Psoas muscle (tissue), 7 donors: ENCODE measurements at regions not wholly inside any gene's neighbourhood (a gene's known extent, or its start where the extent isn't known, plus 50 kb on each side); places are given as distances from the start of the nearest gene placed in this dataset.
A peak's percentile ranks its signal among the peaks of the same experiment; 100 is the strongest.

Source experiments
- ATAC-seq, 4 donors: fragments of 200-7000 bp; cut with Tn5 transposase; one replicate each; pipeline ENCODE4 v1.9.1; 2020; ENCODE audit warnings: moderate library complexity in 3 of 4, mild to moderate bottlenecking in 2 of 4
- DNase-seq, 2 donors: peaks; one replicate each; pipeline ENCODE4 v3.0.0-alpha.2; 2020
- H3K27ac ChIP-seq: fragments of 200-600 bp; one replicate; pipeline ENCODE4 v1.8.0; 2022
- H3K27me3 ChIP-seq, 3 donors: fragments of 200-600 bp in 1 of 3; one replicate each; pipeline versions ENCODE4 v1.6.1 to v1.8.0; 2013 to 2022; ENCODE audit warnings: low read length in 2 of 3, mild to moderate bottlenecking in 2 of 3, moderate library complexity in 1 of 3; ENCODE audit not compliant: insufficient read depth in 3 of 3
- H3K36me3 ChIP-seq, 2 donors: fragments of 200-600 bp in 1 of 2; one replicate each; pipeline versions ENCODE4 v1.6.1 to v1.8.0; 2013 to 2022; ENCODE audit warnings: low read depth in 1 of 2, mild to moderate bottlenecking in 1 of 2, moderate library complexity in 1 of 2; ENCODE audit not compliant: insufficient read depth in 1 of 2
- H3K4me1 ChIP-seq: fragments of 200-600 bp; one replicate; pipeline ENCODE4 v1.8.0; 2022
- H3K4me3 ChIP-seq: fragments of 200-600 bp; one replicate; pipeline ENCODE4 v1.8.0; 2022; ENCODE audit warnings: mild to moderate bottlenecking
- H3K9me3 ChIP-seq: fragments of 200-600 bp; one replicate; pipeline ENCODE4 v1.8.0; 2022
- WGBS, 3 donors: extraction: QIAGEN DNeasy Blood & Tissue Kit; methylation state at CpG; one replicate each; pipeline versions ENCODE4 v1.1.6 to v1.1.7; 2013; 5-methylcytosine and 5-hydroxymethylcytosine counted together
- intact Hi-C, 2 donors: fragments of 100-400 bp; cut with DNase I; formaldehyde crosslinking; loops; one replicate each; pipeline versions ENCODE4 v1.11.0 to v1.14.2; 2022
- TF ChIP-seq, protein P1 (sequence below): fragments of 200-600 bp; IDR thresholded peaks from one replicate; pipeline ENCODE4 v1.8.0; 2022; ENCODE audit warnings: antibody characterized with exemption
- donor health status: healthy with polysubstance abuse.
- donor health status: DM: no; HTN: no; CAD: no; lungs with moderate emphysema.
- donor health status: Bipolar disorder and iron deficiency.
- donor health status: healthy.
- donor health status: DM: yes; HTN: yes; CAD: no.
- donor health status: DM: no; HTN: no; CAD: no.
- donor health status: DM: yes; HTN: yes; CAD: no.

DNA sequence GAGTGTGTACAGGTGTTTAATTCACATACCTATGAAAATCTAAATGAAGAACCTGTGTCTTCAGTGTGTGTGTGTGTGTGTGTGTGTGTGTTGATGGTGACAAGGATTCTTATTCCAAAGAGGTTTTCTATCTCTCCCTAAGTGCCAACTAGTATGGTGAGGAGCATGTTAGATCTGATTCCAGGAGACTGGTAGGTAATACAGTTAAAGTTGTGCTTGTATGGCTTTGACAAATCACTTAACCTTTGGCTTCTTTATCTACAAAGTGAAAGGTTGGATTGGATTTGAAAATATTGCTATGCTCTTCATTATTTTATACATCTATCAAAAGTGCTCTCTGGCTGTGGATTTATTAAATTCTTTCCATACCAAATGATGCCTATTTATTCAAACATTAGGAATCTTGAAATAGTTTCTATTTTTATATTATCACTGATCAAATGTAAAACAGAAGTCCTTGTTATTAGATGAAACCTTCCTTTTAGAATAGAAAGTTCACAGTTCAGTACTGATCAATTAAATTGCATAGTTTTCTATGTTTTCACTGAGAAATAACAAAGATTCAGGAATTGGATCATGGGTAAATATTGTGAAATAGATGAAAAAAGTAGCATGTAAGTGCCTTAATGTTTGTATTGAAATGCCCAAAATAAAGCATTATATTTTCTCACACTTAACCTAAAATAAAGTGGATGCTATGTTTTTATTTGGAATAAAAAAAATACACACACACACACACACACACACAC is 84.4 kb upstream of the MLIP start:
- DNase-seq (no peak), ATAC-seq (no peak)
- H3K36me3 ChIP-seq = no peaks in the 10 kb centered on the region
- H3K4me1 ChIP-seq = peaks cover 68% of the 10 kb centered on the region
- peak overlapping the region; percentile 3 for H3K27ac ChIP-seq
- TF ChIP-seq, protein P1, sequence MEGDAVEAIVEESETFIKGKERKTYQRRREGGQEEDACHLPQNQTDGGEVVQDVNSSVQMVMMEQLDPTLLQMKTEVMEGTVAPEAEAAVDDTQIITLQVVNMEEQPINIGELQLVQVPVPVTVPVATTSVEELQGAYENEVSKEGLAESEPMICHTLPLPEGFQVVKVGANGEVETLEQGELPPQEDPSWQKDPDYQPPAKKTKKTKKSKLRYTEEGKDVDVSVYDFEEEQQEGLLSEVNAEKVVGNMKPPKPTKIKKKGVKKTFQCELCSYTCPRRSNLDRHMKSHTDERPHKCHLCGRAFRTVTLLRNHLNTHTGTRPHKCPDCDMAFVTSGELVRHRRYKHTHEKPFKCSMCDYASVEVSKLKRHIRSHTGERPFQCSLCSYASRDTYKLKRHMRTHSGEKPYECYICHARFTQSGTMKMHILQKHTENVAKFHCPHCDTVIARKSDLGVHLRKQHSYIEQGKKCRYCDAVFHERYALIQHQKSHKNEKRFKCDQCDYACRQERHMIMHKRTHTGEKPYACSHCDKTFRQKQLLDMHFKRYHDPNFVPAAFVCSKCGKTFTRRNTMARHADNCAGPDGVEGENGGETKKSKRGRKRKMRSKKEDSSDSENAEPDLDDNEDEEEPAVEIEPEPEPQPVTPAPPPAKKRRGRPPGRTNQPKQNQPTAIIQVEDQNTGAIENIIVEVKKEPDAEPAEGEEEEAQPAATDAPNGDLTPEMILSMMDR = no peak
- no peak overlapping the region for H3K4me3 ChIP-seq
- no peaks in the 10 kb centered on the region for H3K27me3 ChIP-seq
- intact Hi-C loops = no loop called here
- H3K9me3 ChIP-seq = no peaks in the 10 kb centered on the region

DNA sequence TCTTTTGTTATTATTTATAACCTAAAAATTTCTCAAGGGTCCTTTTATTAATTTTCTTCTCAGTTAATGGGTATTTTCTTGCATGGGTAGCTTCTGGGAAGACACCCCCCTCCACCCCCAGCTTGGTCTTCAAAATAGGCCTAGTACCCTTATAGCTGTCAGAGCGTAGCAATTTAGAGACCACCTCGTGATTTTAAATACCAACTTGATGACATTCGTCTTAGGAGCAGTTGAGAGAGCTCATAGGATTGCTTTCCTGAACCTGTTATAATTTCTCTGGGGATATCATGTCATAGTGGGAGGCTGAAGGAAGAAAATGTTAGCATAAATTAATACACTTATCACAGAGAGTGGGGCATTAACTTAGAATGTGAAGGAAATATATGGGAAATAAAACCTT is 83.1 kb upstream of the MLIP start:
- ATAC-seq = no peak

DNA sequence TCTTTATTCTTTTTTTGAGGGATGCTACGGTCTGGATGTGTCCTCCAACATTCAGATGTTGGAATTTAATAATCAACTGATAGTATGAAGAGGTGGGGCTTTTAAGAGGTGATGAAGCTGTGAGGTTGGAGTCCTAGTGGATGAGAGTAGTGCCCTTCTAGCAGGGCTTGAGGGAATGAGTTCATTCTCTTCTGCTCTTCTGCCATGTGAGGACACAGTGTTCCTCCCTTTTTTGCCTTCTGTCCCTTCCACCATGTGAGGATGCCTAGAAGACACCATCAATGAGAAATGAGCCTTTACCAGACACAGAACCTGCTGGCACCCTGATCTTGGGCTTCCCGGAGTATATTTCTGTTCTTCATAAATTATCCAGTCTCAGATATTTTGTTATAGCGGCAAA is 82.1 kb upstream of the MLIP start:
- H3K36me3 ChIP-seq = no peaks in the 10 kb centered on the region
- TF ChIP-seq, protein P1 = no peak
- no peak overlapping the region for H3K4me3 ChIP-seq
- peak overlapping the region; percentile 46 for H3K27ac ChIP-seq
- intact Hi-C loops = no loop called here
- ATAC-seq (peak in 2 of 4 donors; percentile 49 to 52), DNase-seq (no peak)
- H3K4me1 ChIP-seq = peaks cover 68% of the 10 kb centered on the region
- no peaks in the 10 kb centered on the region for H3K9me3 ChIP-seq
- WGBS, 3 donors = 66 to 86% (median 82%) methylated on average over 3 of the region's 3 CpGs
- no peaks in the 10 kb centered on the region for H3K27me3 ChIP-seq

More for the DNA sequence above, 83.1 kb upstream of the MLIP start:
- Histone ChIP-seq H3K4me3 (peak overlapping the region; percentile 34), H3K27ac (peak overlapping the region; percentile 46), H3K27me3 (no peaks in the 10 kb centered on the region), H3K9me3 (no peaks in the 10 kb centered on the region), H3K36me3 (no peaks in the 10 kb centered on the region), H3K4me1 (peaks cover 74% of the 10 kb centered on the region)
- 35 to 46% (median 39%) methylated on average over 3 of the region's 3 CpGs for WGBS, 3 donors
- no peak for DNase-seq
- intact Hi-C loops = no loop called here
- TF ChIP-seq, protein P1 = no peak

DNA sequence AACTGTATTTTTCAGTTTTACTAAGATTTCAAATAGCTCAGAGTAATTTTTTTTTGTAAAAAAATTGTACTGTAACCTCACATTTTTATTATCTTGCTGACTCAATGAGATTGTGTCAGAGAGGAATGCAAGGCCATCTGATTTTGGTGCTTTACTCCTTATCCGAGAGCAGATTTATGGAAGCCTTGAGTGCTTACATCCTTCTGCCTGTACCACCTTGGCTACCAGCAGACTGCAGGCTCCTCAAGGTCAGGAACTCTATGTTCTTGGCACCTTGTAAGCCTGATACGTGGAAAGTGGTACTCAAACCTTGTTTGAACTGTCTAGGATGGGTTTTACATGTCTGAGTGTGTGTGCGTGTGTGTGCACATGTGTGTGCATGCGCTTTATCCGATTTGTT is 80.1 kb upstream of the MLIP start:
- H3K27ac ChIP-seq = no peak overlapping the region
- DNase-seq (no peak), ATAC-seq (peak; percentile 38 to 86 (median 77))
- TF ChIP-seq, protein P1 = no peak
- H3K36me3 ChIP-seq = no peaks in the 10 kb centered on the region
- no peak overlapping the region for H3K4me3 ChIP-seq
- peaks cover 68% of the 10 kb centered on the region for H3K4me1 ChIP-seq
- H3K9me3 ChIP-seq = no peaks in the 10 kb centered on the region
- WGBS, 3 donors = 42 to 69% (median 51%) methylated on average over 5 of the region's 5 CpGs
- intact Hi-C loops = no loop called here
- no peaks in the 10 kb centered on the region for H3K27me3 ChIP-seq

DNA sequence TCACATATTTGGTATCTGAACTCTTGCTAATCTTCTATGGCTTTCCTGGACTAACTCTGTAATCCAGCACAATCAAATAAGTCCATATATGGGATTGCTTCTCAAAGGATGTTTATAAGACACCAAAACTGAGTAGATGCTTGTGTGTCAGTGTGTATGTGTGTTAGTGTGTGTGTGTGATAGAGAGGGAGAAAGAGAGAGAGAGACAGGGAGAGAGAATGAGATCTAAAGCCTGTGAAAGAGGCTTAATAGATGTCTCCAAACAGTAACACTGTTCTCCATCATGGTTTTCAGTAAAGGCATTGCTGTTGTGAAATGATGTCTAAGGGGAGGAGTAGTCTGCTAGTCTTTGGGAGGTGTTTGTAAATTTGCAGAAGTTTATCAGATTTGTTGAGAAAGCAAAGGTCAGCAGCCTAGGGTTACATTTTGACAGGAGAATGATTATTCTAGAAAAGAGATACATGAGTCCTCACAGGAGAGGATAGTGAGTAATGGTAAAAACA is 73.9 kb upstream of the MLIP start:
- TF ChIP-seq, protein P1 = no peak
- Histone ChIP-seq H3K27ac (peak overlapping the region; percentile 10), H3K27me3 (no peaks in the 10 kb centered on the region), H3K4me1 (peaks cover 55% of the 10 kb centered on the region), H3K36me3 (no peaks in the 10 kb centered on the region), H3K9me3 (no peaks in the 10 kb centered on the region), H3K4me3 (no peak overlapping the region)
- intact Hi-C loops = no loop called here
- DNase-seq = no peak
- ATAC-seq = peak in 3 of 4 donors; percentile 30 to 39 (median 34)
